GM06990 (cell line): ENCODE measurements at regions not wholly inside any gene's neighbourhood (a gene's known extent, or its start where the extent isn't known, plus 50 kb on each side); places are given as distances from the start of the nearest gene placed in this dataset.

Experiments used
- DNase-seq: peaks from one replicate; pipeline ENCODE4 v3.0.0-alpha.2; 2011; ENCODE audit not compliant: insufficient read length; ENCODE audit errors: extremely low read depth
- H3K27me3 ChIP-seq: replicated peaks from 2 replicates; pipeline ENCODE4 v1.6.0; 2011; ENCODE audit warnings: low read length; ENCODE audit not compliant: control insufficient read depth, insufficient read depth
- H3K36me3 ChIP-seq: 2 replicates; pipeline ENCODE4 v1.5.1; 2011; ENCODE audit warnings: low read length; ENCODE audit not compliant: control insufficient read depth, insufficient read depth
- H3K4me3 ChIP-seq: replicated peaks from 2 replicates; pipeline ENCODE4 v1.5.1; 2011; ENCODE audit warnings: low read depth, mild to moderate bottlenecking, control low read depth, low read length
- CTCF ChIP-seq: IDR thresholded peaks from 2 replicates; pipeline ENCODE4 v1.5.1; 2011; ENCODE audit warnings: low read length, control low read depth, mild to moderate bottlenecking, inconsistent platforms; ENCODE audit not compliant: insufficient read depth, poor library complexity, severe bottlenecking

- Histone ChIP-seq H3K27me3 (no peaks in the 10 kb centered on the region; the same call in 1 of the 2 replicates), H3K36me3 (no peaks in the 10 kb centered on the region), H3K4me3 (no peak overlapping the region)
- TF ChIP-seq CTCF = no peak
- DNase-seq = no peak
Observed at GRCh38 chr3:150035301-150035779, 64.6 kb upstream of the PFN2 start.

- no peaks in the 10 kb centered on the region; the same call in 1 of the 2 replicates for H3K27me3 ChIP-seq
- no peak for DNase-seq
Observed at GRCh38 chr3:150033721-150034120, 63.0 kb upstream of the PFN2 start.

GRCh38 chr3:150030841-150031240 is 60.1 kb upstream of the PFN2 start:
- no peak overlapping the region for H3K4me3 ChIP-seq
- H3K36me3 ChIP-seq = no peaks in the 10 kb centered on the region
- no peak for TF ChIP-seq CTCF
- no peak for DNase-seq
- no peaks in the 10 kb centered on the region; the same call in 1 of the 2 replicates for H3K27me3 ChIP-seq

More at GRCh38 chr3:150033721-150034120, 63.0 kb upstream of the PFN2 start:
- no peaks in the 10 kb centered on the region for H3K36me3 ChIP-seq
- no peak overlapping the region for H3K4me3 ChIP-seq
- TF ChIP-seq CTCF = no peak

- TF ChIP-seq CTCF = no peak
- Histone ChIP-seq H3K27me3 (no peaks in the 10 kb centered on the region), H3K36me3 (no peaks in the 10 kb centered on the region), H3K4me3 (no peak overlapping the region)
- DNase-seq = no peak
Observed at GRCh38 chr3:150023239-150023636, 52.5 kb upstream of the PFN2 start.

GRCh38 chr3:150022381-150023238 is 51.9 kb upstream of the PFN2 start:
- Histone ChIP-seq H3K36me3 (no peaks in the 10 kb centered on the region), H3K27me3 (no peaks in the 10 kb centered on the region), H3K4me3 (no peak overlapping the region)
- no peak for DNase-seq
- no peak for TF ChIP-seq CTCF
